CD4-positive, alpha-beta T cell treated with Interferon alpha-2 for 1 hour (primary cell): ENCODE measurements at regions not wholly inside any gene's neighbourhood (a gene's known extent, or its start where the extent isn't known, plus 50 kb on each side); places are given as distances from the start of the nearest gene placed in this dataset.

Source experiments
- DNase-seq, 2 donors: peaks; one replicate each; pipeline ENCODE4 v3.0.0-alpha.2; 2020 to 2022

DNA sequence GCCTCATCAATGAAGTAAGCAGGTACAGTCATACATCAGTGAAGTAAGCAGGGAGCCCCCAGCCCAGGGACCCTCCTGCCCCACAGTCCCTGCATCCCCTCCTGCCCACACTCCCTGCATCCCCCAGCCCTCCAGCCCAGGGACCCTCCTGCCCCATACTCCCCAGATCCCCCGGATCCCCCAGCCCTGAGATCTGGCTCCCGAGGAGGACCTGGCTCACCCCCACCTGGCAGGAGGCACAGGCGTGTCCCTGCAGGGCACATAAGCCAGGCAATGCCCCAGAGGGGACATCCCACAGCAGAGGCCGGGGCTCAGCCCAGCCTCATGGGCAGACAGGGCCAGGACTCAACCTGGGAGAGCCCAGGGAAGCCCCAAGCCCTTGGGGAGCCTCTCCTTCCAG, 53.6 kb upstream of the TPM4 start:
- DNase-seq: no peak

- DNase-seq: no peak
Observed at GRCh38 chr19:16023146-16023915, 53.0 kb upstream of the TPM4 start.

DNA sequence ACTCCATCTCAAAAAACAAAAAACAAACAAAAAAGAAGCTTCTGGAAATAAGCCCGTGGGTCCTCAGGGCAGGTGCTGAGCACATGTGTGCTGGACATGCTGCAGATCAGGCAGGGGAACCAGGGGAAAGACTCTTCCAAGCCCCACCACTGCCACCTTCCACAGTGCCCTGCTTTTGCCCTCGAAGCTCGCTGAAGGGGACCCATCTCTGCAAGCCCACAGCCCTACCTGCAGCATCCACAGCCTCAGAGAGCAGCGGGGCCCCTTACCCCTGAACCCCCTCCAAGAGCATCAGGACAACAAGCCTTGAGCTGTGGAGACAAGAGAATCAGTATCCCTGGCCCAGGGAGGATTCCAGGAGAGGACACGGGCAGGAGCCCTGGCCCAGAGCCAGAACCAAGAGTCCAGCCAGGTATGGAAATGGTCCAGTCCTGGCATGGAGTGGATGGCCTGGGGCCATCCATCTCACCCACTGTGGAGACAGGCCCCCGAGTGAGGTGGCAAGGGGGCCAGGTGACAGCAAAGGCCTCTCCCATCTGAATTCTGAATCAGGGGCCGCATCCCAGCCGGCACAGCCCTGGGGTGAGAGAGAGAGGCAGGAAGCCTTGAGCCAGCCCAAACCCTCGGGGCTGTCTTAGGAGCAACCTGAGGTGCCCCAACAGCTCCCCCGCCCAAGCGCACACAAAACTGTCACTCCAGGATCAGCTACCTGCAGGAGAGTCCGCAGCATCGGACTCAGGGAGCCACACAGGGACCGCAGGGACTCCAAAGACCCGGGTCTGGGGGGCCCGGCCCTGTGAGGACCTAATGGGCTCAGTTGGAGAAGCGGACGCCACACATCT, 51.8 kb upstream of the TPM4 start:
- no peak for DNase-seq

- no peak for DNase-seq
Observed at GRCh38 chr19:16025108-16026101, 50.9 kb upstream of the TPM4 start.

DNA sequence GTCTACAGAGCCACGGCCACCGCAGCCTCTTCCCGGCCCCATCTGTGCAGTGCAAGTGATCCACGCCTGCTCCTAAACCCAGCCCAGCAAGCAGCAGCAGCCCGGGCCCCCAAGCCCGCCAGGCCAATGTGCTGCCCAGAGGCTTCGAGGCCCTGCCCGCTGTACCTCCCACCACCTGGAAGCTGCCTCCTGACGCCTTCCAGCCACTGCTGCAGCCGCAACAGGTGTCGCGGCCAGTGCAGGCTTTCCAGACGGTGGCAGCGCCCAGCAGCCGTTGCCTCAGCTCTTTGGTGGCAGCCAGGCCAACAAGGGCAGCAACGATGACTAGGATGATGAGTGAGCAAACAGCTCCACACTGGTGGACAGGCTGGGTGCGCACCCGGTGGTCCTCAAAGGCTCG, 50.2 kb upstream of the TPM4 start:
- DNase-seq: no peak
